Parathyroid adenoma (tissue), 2 donors: ENCODE measurements at regions not wholly inside any gene's neighbourhood (a gene's known extent, or its start where the extent isn't known, plus 50 kb on each side); places are given as distances from the start of the nearest gene placed in this dataset.

Experiments
- H2AFZ ChIP-seq: fragments of 300-600 bp; sonication (generic); one replicate; pipeline ENCODE4 v1.7.0; 2017; ENCODE audit warnings: antibody characterized with exemption, mild to moderate bottlenecking
- H3K27ac ChIP-seq: fragments of 300-600 bp; sonication (generic); one replicate; pipeline ENCODE4 v1.7.0; 2017
- H3K27me3 ChIP-seq: fragments of 300-600 bp; sonication (generic); one replicate; pipeline ENCODE4 v1.7.0; 2017; ENCODE audit warnings: low read length; ENCODE audit not compliant: control insufficient read depth, insufficient read depth
- H3K36me3 ChIP-seq: fragments of 300-600 bp; sonication (generic); one replicate; pipeline ENCODE4 v1.7.0; 2017; ENCODE audit warnings: low read length; ENCODE audit not compliant: control insufficient read depth, insufficient read depth
- H3K4me1 ChIP-seq: fragments of 300-600 bp; sonication (generic); one replicate; pipeline ENCODE4 v1.7.0; 2017; ENCODE audit warnings: control low read depth
- H3K4me2 ChIP-seq: fragments of 300-600 bp; sonication (generic); one replicate; pipeline ENCODE4 v1.7.0; 2017; ENCODE audit warnings: low read length
- H3K4me3 ChIP-seq: fragments of 300-600 bp; sonication (generic); one replicate; pipeline ENCODE4 v1.7.0; 2017; ENCODE audit warnings: low read depth, low read length
- H3K79me2 ChIP-seq: fragments of 300-600 bp; sonication (generic); one replicate; pipeline ENCODE4 v1.7.0; 2017; ENCODE audit warnings: control low read depth
- H3K9ac ChIP-seq: fragments of 300-600 bp; sonication (generic); one replicate; pipeline ENCODE4 v1.7.0; 2017; ENCODE audit warnings: mild to moderate bottlenecking
- H3K9me3 ChIP-seq: fragments of 300-600 bp; sonication (generic); one replicate; pipeline ENCODE4 v1.7.0; 2017; ENCODE audit warnings: low read length; ENCODE audit not compliant: control insufficient read depth
- TF ChIP-seq, protein P1 (sequence below): fragments of 300-600 bp; sonication (generic); IDR thresholded peaks from one replicate; pipeline ENCODE4 v1.7.0; 2017; ENCODE audit warnings: antibody characterized with exemption, mild to moderate bottlenecking
- donor health status: primary hyperparathyroidism.

DNA sequence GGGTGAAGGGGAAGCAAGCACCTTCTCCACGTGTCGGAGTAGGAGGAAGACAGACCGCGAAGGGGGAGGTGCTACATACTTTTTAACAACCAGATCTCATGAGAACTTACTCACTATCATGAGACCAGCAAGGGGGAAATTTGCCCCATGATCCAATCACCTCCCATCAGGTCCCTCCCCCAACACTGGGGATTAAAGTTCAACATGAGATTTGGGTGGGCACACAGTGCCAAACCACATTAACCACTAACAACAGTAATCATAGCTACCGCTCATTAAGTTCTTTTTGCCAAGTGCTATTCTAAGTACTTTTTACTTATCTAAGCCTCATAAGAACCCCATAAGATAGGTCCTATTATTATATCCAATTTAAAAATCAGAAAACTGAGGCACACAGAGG, 450.5 kb upstream of the DDI1 start:
- no peaks in the 10 kb centered on the region for H3K9me3 ChIP-seq

DNA sequence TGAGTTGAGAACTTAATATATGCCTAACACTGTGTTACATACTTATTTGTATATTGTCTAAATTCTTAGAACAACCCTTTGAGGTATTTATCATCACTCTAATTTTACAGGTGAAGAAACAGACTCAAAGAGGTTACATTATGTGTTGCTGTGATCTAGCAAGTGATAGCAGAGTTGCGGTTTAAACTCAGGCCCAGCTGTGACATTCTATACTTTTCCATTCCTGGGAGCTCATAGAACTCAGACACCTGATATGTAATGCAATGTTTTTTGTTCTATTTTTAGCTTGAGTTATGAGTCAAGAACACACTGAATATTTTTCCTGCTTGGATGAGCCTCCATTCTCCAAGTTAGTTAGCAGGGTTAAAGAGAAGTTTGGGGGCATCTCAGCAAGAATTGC, 449.7 kb upstream of the DDI1 start:
- Histone ChIP-seq H3K4me1 (no peaks in the 10 kb centered on the region), H2AFZ (no peak overlapping the region), H3K9ac (no peak overlapping the region), H3K4me2 (no peak overlapping the region), H3K36me3 (no peaks in the 10 kb centered on the region), H3K79me2 (no peaks in the 10 kb centered on the region), H3K27ac (no peak overlapping the region), H3K4me3 (no peak overlapping the region), H3K27me3 (no peaks in the 10 kb centered on the region), H3K9me3 (no peaks in the 10 kb centered on the region)
- TF ChIP-seq, protein P1, sequence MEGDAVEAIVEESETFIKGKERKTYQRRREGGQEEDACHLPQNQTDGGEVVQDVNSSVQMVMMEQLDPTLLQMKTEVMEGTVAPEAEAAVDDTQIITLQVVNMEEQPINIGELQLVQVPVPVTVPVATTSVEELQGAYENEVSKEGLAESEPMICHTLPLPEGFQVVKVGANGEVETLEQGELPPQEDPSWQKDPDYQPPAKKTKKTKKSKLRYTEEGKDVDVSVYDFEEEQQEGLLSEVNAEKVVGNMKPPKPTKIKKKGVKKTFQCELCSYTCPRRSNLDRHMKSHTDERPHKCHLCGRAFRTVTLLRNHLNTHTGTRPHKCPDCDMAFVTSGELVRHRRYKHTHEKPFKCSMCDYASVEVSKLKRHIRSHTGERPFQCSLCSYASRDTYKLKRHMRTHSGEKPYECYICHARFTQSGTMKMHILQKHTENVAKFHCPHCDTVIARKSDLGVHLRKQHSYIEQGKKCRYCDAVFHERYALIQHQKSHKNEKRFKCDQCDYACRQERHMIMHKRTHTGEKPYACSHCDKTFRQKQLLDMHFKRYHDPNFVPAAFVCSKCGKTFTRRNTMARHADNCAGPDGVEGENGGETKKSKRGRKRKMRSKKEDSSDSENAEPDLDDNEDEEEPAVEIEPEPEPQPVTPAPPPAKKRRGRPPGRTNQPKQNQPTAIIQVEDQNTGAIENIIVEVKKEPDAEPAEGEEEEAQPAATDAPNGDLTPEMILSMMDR, result no peak

More for the DNA sequence above, 450.5 kb upstream of the DDI1 start:
- no peaks in the 10 kb centered on the region for H3K27me3 ChIP-seq
- H3K4me2 ChIP-seq, result no peak overlapping the region
- no peak overlapping the region for H2AFZ ChIP-seq
- H3K4me1 ChIP-seq, result no peaks in the 10 kb centered on the region
- no peaks in the 10 kb centered on the region for H3K79me2 ChIP-seq
- no peaks in the 10 kb centered on the region for H3K36me3 ChIP-seq
- no peak overlapping the region for H3K4me3 ChIP-seq
- TF ChIP-seq, protein P1, result no peak
- no peak overlapping the region for H3K9ac ChIP-seq
- no peak overlapping the region for H3K27ac ChIP-seq

DNA sequence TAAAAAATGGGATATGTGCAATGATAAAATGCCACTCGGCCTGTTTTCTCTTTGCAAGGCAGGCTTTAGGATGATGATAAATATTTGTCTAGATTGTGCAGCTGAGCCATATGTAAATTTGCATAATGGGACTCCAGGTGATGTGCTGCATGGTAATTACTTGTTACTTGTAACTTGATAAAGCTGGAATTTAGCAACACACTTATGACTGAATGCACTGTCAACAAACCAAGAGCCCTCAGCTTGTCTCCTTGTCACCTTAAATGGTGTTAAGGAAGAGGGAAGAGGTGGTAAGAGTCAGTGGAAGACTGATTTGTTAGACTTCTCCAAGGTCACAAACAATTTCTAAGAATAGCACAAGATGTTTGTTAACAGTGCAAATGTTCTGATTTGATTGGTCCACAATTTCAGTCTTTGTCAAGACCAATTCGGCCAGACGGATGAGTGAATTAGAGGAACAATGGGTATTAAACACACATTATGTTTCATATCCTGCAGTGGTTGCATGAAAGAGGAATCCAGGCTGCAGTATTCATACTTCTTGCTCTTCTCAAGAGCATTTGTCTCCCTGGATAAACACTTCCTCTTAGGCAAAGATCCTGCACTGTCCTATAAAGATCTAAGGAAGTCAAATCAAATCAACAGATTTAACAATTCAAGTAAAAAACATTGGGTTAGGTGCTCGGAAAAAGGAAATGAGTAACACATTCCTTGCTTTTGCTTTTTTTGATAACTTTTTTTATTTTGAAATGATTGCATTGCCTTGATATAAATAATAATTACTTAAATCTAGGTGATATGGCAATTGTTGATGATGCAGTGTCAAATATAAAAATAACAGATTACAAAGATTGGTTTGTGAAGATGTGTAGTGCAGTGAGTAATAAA, 448.3 kb upstream of the DDI1 start:
- TF ChIP-seq, protein P1, result no peak
- no peaks in the 10 kb centered on the region for H3K4me1 ChIP-seq
- H3K9me3 ChIP-seq, result no peaks in the 10 kb centered on the region
- H3K27me3 ChIP-seq, result no peaks in the 10 kb centered on the region
- H2AFZ ChIP-seq, result no peak overlapping the region
- no peaks in the 10 kb centered on the region for H3K79me2 ChIP-seq
- no peak overlapping the region for H3K4me3 ChIP-seq
- H3K36me3 ChIP-seq, result no peaks in the 10 kb centered on the region
- H3K27ac ChIP-seq, result no peak overlapping the region
- no peak overlapping the region for H3K9ac ChIP-seq
- no peak overlapping the region for H3K4me2 ChIP-seq

DNA sequence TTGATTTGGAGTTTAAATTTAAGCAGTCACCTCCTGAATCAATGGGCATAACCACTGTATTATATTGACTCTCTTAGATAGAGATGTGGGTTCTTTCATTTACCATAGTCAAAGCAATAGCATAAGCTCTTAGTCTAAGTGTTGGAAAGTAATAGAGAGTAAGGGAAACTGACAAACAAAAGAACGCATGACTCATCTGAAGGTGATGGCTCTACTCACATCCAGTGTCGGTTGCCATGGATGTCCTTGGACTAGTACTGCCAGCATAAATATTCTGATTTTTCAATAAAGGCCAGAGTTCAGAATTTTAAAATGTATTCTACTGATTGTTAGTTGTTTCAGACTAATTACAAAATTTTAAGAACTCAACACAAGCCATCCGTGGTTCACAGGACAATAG, 444.9 kb upstream of the DDI1 start:
- Histone ChIP-seq H2AFZ (no peak overlapping the region), H3K4me1 (no peaks in the 10 kb centered on the region)

More for the DNA sequence above, 444.9 kb upstream of the DDI1 start:
- H3K4me2 ChIP-seq, result no peak overlapping the region
- H3K9ac ChIP-seq, result no peak overlapping the region
- H3K27me3 ChIP-seq, result no peaks in the 10 kb centered on the region
- H3K36me3 ChIP-seq, result no peaks in the 10 kb centered on the region
- H3K79me2 ChIP-seq, result no peaks in the 10 kb centered on the region
- no peak overlapping the region for H3K27ac ChIP-seq
- no peak overlapping the region for H3K4me3 ChIP-seq
- no peaks in the 10 kb centered on the region for H3K9me3 ChIP-seq
- TF ChIP-seq, protein P1, result no peak
